Muscle layer of colon (tissue), 2 donors: ENCODE measurements at regions not wholly inside any gene's neighbourhood (a gene's known extent, or its start where the extent isn't known, plus 50 kb on each side); places are given as distances from the start of the nearest gene placed in this dataset.
"Not testable (repeated sequence)": the region's sequence is repeated elsewhere in the genome, so short reads cannot be mapped to it uniquely, and the experiment has no call there.

Source experiments
- H3K27ac ChIP-seq: one replicate; pipeline ENCODE4 v1.7.0; 2013; ENCODE audit warnings: low read depth, mild to moderate bottlenecking, low read length, moderate library complexity
- H3K27me3 ChIP-seq, 2 donors: one replicate each; pipeline ENCODE4 v1.7.0; 2013; ENCODE audit warnings: low read length in 2 of 2, mild to moderate bottlenecking in 2 of 2; ENCODE audit not compliant: insufficient read depth in 2 of 2, control insufficient read depth in 1 of 2
- H3K36me3 ChIP-seq: one replicate; pipeline ENCODE4 v1.7.0; 2013; ENCODE audit warnings: mild to moderate bottlenecking, low read length; ENCODE audit not compliant: insufficient read depth
- H3K4me1 ChIP-seq: one replicate; pipeline ENCODE4 v1.7.0; 2013; ENCODE audit warnings: mild to moderate bottlenecking, low read length; ENCODE audit not compliant: insufficient read depth
- H3K4me3 ChIP-seq, 2 donors: one replicate each; pipeline ENCODE4 v1.7.0; 2013; ENCODE audit warnings: low read length in 2 of 2, low read depth in 1 of 2, mild to moderate bottlenecking in 1 of 2, moderate library complexity in 1 of 2
- H3K9ac ChIP-seq: one replicate; pipeline ENCODE4 v1.7.0; 2013; ENCODE audit warnings: low read length
- H3K9me3 ChIP-seq: one replicate; pipeline ENCODE4 v1.7.0; 2013; ENCODE audit warnings: mild to moderate bottlenecking, low read length
- donor health status: abdominal sarcoma.
- donor health status: Adenocarcinoma of cecum.

DNA sequence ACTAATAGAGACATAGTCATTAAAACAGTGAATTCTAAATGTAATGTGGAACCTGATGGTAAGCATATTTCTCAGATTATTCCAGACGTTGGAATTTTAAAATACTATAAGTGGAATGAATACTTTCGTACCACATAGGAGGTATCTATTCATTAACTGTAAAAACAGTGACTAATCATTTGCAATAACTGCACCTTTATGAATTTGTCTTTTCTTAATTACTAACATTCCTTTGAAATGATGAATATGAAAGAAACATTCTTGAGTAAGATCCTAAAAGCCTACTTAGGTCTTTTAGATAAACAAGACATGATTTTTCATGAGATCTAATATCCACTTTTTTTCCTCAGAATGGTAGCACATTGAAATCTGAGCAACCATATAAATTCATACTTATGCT, 549.0 kb upstream of the LRRN3 start:
- no peaks in the 10 kb centered on the region for H3K4me1 ChIP-seq

DNA sequence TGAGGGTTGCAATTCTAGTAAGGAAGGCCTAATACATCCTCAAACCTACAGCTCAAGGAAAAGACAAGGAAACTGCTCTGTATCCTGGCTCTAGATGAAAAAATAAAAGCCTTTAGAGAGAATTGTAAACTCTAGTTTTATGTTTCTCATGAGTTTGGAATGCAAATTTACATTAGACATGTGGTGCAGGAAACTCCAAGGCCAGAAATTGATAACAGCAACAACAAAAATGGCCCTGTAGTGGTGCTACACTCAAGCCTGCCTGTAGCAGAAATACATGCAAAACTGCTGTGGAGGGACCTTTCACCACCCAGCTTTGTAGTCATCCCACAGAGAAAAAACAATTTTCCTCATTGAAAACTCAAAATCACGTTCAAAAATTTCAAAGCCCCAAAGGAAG, 546.7 kb upstream of the LRRN3 start:
- Histone ChIP-seq H3K4me1 (no peaks in the 10 kb centered on the region), H3K4me3 (no peak overlapping the region), H3K27ac (no peak overlapping the region), H3K9me3 (no peaks in the 10 kb centered on the region), H3K9ac (no peak overlapping the region), H3K36me3 (no peaks in the 10 kb centered on the region), H3K27me3 (no peaks in the 10 kb centered on the region)

More for the DNA sequence above, 549.0 kb upstream of the LRRN3 start:
- H3K9ac ChIP-seq, result no peak overlapping the region
- H3K4me3 ChIP-seq, result no peak overlapping the region
- no peak overlapping the region for H3K27ac ChIP-seq
- H3K9me3 ChIP-seq, result no peaks in the 10 kb centered on the region
- H3K27me3 ChIP-seq, result no peaks in the 10 kb centered on the region
- no peaks in the 10 kb centered on the region for H3K36me3 ChIP-seq

DNA sequence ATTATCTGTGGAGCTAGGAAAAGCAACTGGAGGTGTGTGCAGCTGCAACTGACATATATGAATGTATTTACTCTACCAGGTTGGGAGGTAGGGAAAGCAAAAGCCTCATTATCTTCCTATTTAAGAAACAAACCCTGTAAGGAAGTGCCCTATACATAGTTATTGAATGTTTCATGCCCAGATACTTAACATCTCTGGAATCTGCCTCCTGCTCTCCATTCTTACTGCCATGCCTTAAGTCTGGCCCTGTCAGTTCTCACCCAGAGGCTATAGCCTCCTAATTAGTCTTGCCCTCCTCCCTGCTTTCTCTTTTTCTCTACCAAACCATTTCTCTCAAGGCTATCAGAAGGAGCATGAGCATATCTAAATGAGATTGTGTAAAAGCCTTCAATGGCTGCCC, 542.6 kb upstream of the LRRN3 start:
- Histone ChIP-seq H3K27ac (no peak overlapping the region), H3K9me3 (no peaks in the 10 kb centered on the region), H3K4me3 (no peak overlapping the region), H3K36me3 (no peaks in the 10 kb centered on the region), H3K4me1 (no peaks in the 10 kb centered on the region), H3K9ac (no peak overlapping the region), H3K27me3 (no peaks in the 10 kb centered on the region)

DNA sequence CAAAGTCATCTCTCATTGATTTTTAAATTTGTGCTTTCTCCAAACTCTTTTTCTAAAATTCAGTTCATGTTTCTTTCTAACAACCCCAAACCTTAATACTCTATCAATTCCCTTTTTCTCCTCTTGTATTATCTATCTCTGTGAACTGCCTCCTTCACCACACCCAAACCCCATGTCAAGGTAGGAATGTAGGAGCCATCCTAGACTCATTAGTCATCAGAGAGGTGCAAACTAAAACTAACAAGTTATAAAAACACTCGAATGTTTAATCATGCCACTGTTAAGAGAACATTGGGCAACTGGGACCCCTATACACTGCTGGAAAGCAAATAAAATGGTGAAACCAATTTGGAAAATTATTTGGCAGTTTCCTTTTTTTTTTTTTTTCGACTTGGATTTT, 533.8 kb upstream of the LRRN3 start:
- Histone ChIP-seq H3K4me1 (no peaks in the 10 kb centered on the region), H3K9me3 (no peaks in the 10 kb centered on the region), H3K4me3 (no peak overlapping the region), H3K27me3 (no peaks in the 10 kb centered on the region), H3K9ac (no peak overlapping the region), H3K27ac (no peak overlapping the region), H3K36me3 (no peaks in the 10 kb centered on the region)

DNA sequence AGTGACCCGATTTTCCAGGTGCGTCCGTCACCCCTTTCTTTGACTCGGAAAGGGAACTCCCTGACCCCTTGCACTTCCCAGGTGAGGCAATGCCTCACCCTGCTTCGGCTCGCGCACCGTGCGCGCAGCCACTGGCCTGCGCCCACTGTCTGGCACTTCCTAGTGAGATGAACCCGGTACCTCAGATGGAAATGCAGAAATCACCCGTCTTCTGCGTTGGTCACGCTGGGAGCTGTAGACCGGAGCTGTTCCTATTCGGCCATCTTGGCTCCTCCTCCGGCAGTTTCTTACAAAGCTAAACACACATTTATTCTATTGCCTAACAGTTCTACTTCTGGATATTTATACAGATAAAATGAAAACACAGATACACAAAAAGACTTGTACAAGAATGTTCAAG, 527.6 kb upstream of the LRRN3 start:
- not testable (repeated sequence) for H3K27me3 ChIP-seq, H3K4me3 ChIP-seq, H3K27ac ChIP-seq, H3K9me3 ChIP-seq, H3K9ac ChIP-seq, H3K4me1 ChIP-seq, H3K36me3 ChIP-seq

DNA sequence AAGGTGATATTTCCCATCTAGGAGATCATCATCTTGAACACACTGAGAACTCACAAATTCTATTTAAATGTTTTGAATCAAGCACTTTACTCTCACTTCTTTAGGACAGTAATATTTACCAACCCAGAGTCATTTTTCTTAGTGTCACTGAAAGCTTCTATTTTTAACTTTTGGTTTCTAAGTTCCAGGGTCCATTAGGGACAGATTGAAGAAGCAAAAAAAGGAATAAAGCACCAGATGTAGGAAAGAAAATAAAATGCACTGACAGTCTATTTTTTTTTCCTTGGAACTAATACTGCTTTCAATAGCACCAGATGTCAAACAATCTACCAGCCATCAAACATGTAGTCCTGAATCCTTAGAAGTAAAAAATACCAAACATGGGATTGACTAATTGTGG, 526.7 kb upstream of the LRRN3 start:
- Histone ChIP-seq H3K27ac (no peak overlapping the region), H3K36me3 (no peaks in the 10 kb centered on the region), H3K4me1 (no peaks in the 10 kb centered on the region), H3K4me3 (no peak overlapping the region), H3K9me3 (no peaks in the 10 kb centered on the region), H3K27me3 (no peaks in the 10 kb centered on the region), H3K9ac (no peak overlapping the region)

DNA sequence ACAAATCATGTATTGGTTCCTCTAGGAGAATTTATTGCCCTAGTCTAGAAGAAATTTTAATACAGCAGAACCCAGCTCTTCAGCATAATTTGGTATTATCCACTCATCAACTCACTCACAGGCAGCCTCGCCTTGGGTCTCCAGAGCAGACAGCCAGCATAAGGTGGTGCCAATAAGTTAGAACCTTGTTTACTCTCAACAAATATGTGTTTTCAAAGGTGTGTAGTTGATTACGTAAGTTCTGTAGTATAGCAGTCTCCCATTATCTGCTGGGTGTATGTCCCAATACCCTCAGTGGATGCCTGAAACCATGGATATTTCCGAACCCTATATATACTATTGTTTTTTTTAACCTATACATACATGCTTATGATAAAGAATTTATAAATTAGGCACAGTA, 522.5 kb upstream of the LRRN3 start:
- Histone ChIP-seq H3K4me3 (no peak overlapping the region), H3K4me1 (no peaks in the 10 kb centered on the region), H3K27ac (no peak overlapping the region), H3K27me3 (no peaks in the 10 kb centered on the region), H3K9me3 (no peaks in the 10 kb centered on the region), H3K36me3 (no peaks in the 10 kb centered on the region), H3K9ac (no peak overlapping the region)

DNA sequence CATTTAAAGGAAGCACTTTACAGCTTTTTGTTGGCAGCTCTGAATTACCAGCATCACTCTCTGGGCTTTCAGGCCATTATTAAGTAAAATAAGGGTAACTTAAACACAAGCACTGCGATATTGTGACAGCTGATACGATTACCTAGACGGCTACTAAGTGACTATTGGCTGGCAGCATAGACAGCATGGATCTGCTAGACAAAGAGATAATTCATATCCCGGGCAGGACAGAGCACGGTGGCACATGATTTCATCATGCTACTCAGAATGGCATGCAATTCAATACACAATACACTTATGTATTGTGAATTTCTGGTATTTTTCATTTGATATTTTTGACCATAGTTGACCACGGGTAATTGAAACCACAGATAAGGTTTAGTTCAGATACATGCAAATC, 522.0 kb upstream of the LRRN3 start:
- H3K36me3 ChIP-seq, result no peaks in the 10 kb centered on the region
- no peak overlapping the region for H3K27ac ChIP-seq
- H3K9me3 ChIP-seq, result no peaks in the 10 kb centered on the region
- H3K4me3 ChIP-seq, result no peak overlapping the region
- H3K9ac ChIP-seq, result no peak overlapping the region
- no peaks in the 10 kb centered on the region for H3K4me1 ChIP-seq
- no peaks in the 10 kb centered on the region for H3K27me3 ChIP-seq

DNA sequence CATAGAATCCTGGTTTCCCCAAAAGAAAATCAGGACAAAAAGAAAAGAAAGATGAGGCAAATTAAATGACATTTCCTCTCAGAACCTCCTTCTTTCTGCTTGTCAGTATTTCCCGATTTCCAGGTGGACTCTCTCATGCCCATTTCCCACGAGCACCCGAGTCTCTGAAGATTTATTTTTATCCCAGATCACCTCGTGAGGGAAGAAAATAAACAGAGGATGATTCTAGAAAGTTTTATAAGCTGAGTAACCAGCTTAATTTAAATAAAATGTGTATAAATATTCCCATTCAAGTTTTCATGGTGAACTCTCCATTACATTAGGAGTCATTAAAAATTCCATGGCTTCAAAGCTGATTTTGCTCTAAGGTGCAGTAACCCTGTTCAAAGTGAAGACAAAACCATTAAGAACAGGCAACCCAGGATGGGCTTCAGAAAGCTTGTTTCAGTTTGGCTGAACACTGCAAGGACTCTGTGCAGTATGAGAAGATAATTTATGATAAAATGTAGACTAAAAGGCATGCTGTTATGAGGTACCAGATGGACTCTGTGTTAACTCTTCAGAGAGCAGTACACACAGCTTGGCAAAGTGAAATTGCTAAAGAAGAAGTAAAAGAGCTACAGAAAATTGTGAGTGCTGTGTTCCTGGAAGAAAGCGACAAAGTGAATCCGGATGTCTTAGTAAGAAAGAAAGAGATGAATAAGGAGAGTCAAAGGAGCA, 521.3 kb upstream of the LRRN3 start:
- Histone ChIP-seq H3K4me3 (no peak overlapping the region), H3K27ac (no peak overlapping the region), H3K9ac (no peak overlapping the region), H3K36me3 (no peaks in the 10 kb centered on the region), H3K4me1 (no peaks in the 10 kb centered on the region), H3K9me3 (no peaks in the 10 kb centered on the region), H3K27me3 (no peaks in the 10 kb centered on the region)

DNA sequence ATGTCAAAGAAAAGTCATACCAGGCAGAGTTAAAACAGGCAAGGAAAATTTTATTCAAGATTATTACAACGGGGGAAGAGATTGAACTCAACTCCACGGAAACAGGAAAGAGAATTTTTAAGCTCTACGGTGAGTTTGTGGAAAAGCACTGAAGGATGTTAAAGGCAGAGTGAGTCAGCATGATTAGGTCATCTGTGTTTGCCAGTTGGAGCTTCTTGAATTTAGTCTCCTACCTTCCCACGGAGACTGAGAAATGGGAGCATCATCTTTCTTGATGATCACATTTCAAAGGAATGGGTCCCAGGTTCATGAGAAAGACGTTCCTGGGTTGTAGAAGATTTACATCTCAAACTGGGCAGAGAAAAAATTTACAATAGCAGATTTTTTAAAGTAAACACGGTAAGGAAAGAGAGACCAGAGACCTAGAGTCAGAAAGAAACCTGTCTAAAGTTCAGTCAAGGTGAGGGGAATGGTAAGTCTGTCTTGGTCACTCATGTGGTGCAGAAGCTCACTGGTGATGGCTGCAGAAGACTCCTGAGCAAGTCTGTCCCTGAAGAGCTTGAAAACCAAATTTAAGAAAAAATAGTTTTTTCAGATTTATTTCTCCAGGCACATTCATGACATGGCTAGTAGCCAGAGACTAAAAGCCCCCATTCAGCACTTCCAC, 516.9 kb upstream of the LRRN3 start:
- H3K4me1 ChIP-seq, result no peaks in the 10 kb centered on the region
- H3K36me3 ChIP-seq, result no peaks in the 10 kb centered on the region
- H3K9ac ChIP-seq, result no peak overlapping the region
- no peak overlapping the region for H3K4me3 ChIP-seq
- no peaks in the 10 kb centered on the region for H3K9me3 ChIP-seq
- no peaks in the 10 kb centered on the region for H3K27me3 ChIP-seq
- no peak overlapping the region for H3K27ac ChIP-seq

DNA sequence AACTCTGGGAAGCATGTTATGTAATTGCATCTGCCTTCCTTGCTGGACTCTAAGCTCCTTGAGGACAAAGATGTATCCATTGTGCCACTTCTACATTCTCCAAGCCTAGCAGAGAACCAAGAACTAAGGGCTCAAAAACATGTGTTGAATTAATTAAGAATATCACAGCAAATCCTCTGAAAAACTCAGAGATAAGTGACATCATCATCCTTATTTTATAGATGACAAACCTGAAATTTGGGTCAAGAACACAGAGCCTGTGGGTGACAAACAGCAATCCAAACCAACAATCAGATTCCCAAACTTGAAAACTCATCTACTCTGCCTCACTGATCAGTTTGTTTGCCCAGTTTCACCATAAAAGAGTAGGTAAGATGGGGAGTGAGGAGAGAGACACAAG, 503.6 kb upstream of the LRRN3 start:
- Histone ChIP-seq H3K9me3 (no peaks in the 10 kb centered on the region), H3K4me3 (no peak overlapping the region), H3K27ac (no peak overlapping the region), H3K9ac (no peak overlapping the region), H3K36me3 (no peaks in the 10 kb centered on the region), H3K4me1 (no peaks in the 10 kb centered on the region), H3K27me3 (no peaks in the 10 kb centered on the region)

DNA sequence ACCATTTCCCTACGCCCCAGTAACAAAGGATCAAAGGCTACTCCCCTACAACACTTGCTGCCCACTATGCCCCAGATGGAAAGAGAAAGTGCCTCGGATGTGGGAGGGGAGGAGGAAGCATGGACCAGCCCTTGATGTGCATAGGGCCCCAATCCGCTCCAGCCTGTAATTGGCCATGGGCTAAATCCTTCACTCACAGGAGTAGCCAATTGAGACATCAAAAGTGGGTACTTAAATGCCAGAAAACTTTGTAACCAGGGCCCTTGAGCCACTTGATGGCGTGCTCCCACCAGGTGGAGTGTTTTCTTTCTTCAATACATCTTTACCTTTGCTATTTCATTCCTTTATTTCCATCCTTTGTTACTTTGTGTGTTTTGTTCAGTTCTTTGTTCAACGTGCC, 500.5 kb upstream of the LRRN3 start:
- Histone ChIP-seq H3K36me3 (no peaks in the 10 kb centered on the region), H3K27ac (no peak overlapping the region), H3K9me3 (no peaks in the 10 kb centered on the region), H3K4me3 (no peak overlapping the region), H3K27me3 (no peaks in the 10 kb centered on the region), H3K9ac (no peak overlapping the region), H3K4me1 (no peaks in the 10 kb centered on the region)
